SU-DHL-6 (cell line): ENCODE measurements at regions not wholly inside any gene's neighbourhood (a gene's known extent, or its start where the extent isn't known, plus 50 kb on each side); places are given as distances from the start of the nearest gene placed in this dataset.

Experiments
- CTCF ChIP-seq: fragments of 200-600 bp; sonication (generic); IDR thresholded peaks from one replicate; pipeline ENCODE4 v1.5.1; 2017; ENCODE audit warnings: antibody characterized with exemption, mild to moderate bottlenecking, low read length, moderate library complexity; ENCODE audit not compliant: insufficient read depth, poor library complexity, severe bottlenecking
- EZH2phosphoT487 ChIP-seq: fragments of 200-600 bp; sonication (generic), shearing (Covaris generic); conservative IDR thresholded peaks from 2 replicates; pipeline ENCODE4 v1.6.1; 2018; ENCODE audit warnings: mild to moderate bottlenecking, antibody characterized with exemption, low read length, moderate library complexity, mixed read lengths

- TF ChIP-seq EZH2phosphoT487 (no peak), CTCF (no peak)
Observed at GRCh38 chr6:95325916-95326315, 251.4 kb upstream of the MANEA start.
